ENCODE measurements at regions not wholly inside any gene's neighbourhood (a gene's known extent, or its start where the extent isn't known, plus 50 kb on each side); places are given as distances from the start of the nearest gene placed in this dataset.

GRCh38 chr6:40128127-40128526 lies 193.9 kb upstream of the MOCS1 start:
- Histone ChIP-seq H3K9me3 (no peaks in the 10 kb centered on the region), H3K27me3 (no peaks in the 10 kb centered on the region), H3K4me1 (no peaks in the 10 kb centered on the region), H3K4me3 (no peak overlapping the region), H3K27ac (no peak overlapping the region), H3K36me3 (no peaks in the 10 kb centered on the region)
- DNase-seq, result no peak
- intact Hi-C loops (cut with DNase I; ENCODE audit: low total_unique reads), result no loop called here
- TF ChIP-seq POLR2A (IDR thresholded peaks at IDR 0.05) (no peak), CTCF (IDR thresholded peaks at IDR 0.05) (no peak)

GRCh38 chr6:40125680-40126394 lies 191.6 kb upstream of the MOCS1 start:
- H3K4me1 ChIP-seq, result no peaks in the 10 kb centered on the region
- no peaks in the 10 kb centered on the region for H3K9me3 ChIP-seq
- no peak overlapping the region for H3K4me3 ChIP-seq
- TF ChIP-seq CTCF (IDR thresholded peaks at IDR 0.05) (no peak), POLR2A (IDR thresholded peaks at IDR 0.05) (no peak)
- no peak for DNase-seq
- intact Hi-C loops (cut with DNase I; ENCODE audit: low total_unique reads), result no loop called here
- H3K36me3 ChIP-seq, result no peaks in the 10 kb centered on the region
- H3K27me3 ChIP-seq, result no peaks in the 10 kb centered on the region
- no peak overlapping the region for H3K27ac ChIP-seq

GRCh38 chr6:40124924-40125323 lies 190.7 kb upstream of the MOCS1 start:
- Histone ChIP-seq H3K27ac (no peak overlapping the region), H3K4me3 (no peak overlapping the region), H3K27me3 (no peaks in the 10 kb centered on the region), H3K36me3 (no peaks in the 10 kb centered on the region), H3K4me1 (no peaks in the 10 kb centered on the region), H3K9me3 (no peaks in the 10 kb centered on the region)
- no peak for DNase-seq
- TF ChIP-seq POLR2A (IDR thresholded peaks at IDR 0.05), result no peak
- no peak for TF ChIP-seq CTCF (IDR thresholded peaks at IDR 0.05)
- intact Hi-C loops (cut with DNase I; ENCODE audit: low total_unique reads), result no loop called here

GRCh38 chr6:40116832-40117231 lies 182.6 kb upstream of the MOCS1 start:
- intact Hi-C loops (cut with DNase I; ENCODE audit: low total_unique reads), result no loop called here

GRCh38 chr6:40112350-40112749 lies 178.1 kb upstream of the MOCS1 start:
- Histone ChIP-seq H3K27me3 (no peaks in the 10 kb centered on the region), H3K4me3 (no peak overlapping the region), H3K4me1 (no peaks in the 10 kb centered on the region), H3K36me3 (no peaks in the 10 kb centered on the region), H3K27ac (no peak overlapping the region), H3K9me3 (no peaks in the 10 kb centered on the region)
- DNase-seq, result no peak
- TF ChIP-seq POLR2A (IDR thresholded peaks at IDR 0.05), result no peak
- no peak for TF ChIP-seq CTCF (IDR thresholded peaks at IDR 0.05)
- intact Hi-C loops (cut with DNase I; ENCODE audit: low total_unique reads), result no loop called here

More at GRCh38 chr6:40116832-40117231, 182.6 kb upstream of the MOCS1 start:
- Histone ChIP-seq H3K9me3 (no peaks in the 10 kb centered on the region), H3K4me3 (no peak overlapping the region), H3K36me3 (no peaks in the 10 kb centered on the region), H3K27me3 (no peaks in the 10 kb centered on the region), H3K27ac (no peak overlapping the region), H3K4me1 (no peaks in the 10 kb centered on the region)
- DNase-seq, result no peak
- TF ChIP-seq CTCF (IDR thresholded peaks at IDR 0.05), result no peak
- no peak for TF ChIP-seq POLR2A (IDR thresholded peaks at IDR 0.05)
